SH-SY5Y (cell line): ENCODE measurements at regions not wholly inside any gene's neighbourhood (a gene's known extent, or its start where the extent isn't known, plus 50 kb on each side); places are given as distances from the start of the nearest gene placed in this dataset.
A peak's percentile ranks its signal among the peaks of the same experiment; 100 is the strongest.

Experiments used
- GATA2 ChIP-seq: IDR thresholded peaks from 2 replicates; pipeline ENCODE4 v1.6.1; 2011; ENCODE audit warnings: mild to moderate bottlenecking, low read depth, low read length
- GATA3 ChIP-seq: IDR thresholded peaks from 2 replicates; pipeline ENCODE4 v1.6.1; 2011; ENCODE audit warnings: low read depth, mild to moderate bottlenecking, low read length, moderate library complexity

- peak; percentile 26; the same call in 1 of the 2 replicates for TF ChIP-seq GATA3
- TF ChIP-seq GATA2 = no peak
Observed at GRCh38 chr9:96088510-96088909, 213.0 kb downstream of the ERCC6L2 start.

- TF ChIP-seq GATA3 (0 out of 2 replicates have a peak, but pooled peaks have one; percentile 14), GATA2 (peak; percentile 74)
Observed at GRCh38 chr9:96087669-96088299, 212.3 kb downstream of the ERCC6L2 start.

DNA sequence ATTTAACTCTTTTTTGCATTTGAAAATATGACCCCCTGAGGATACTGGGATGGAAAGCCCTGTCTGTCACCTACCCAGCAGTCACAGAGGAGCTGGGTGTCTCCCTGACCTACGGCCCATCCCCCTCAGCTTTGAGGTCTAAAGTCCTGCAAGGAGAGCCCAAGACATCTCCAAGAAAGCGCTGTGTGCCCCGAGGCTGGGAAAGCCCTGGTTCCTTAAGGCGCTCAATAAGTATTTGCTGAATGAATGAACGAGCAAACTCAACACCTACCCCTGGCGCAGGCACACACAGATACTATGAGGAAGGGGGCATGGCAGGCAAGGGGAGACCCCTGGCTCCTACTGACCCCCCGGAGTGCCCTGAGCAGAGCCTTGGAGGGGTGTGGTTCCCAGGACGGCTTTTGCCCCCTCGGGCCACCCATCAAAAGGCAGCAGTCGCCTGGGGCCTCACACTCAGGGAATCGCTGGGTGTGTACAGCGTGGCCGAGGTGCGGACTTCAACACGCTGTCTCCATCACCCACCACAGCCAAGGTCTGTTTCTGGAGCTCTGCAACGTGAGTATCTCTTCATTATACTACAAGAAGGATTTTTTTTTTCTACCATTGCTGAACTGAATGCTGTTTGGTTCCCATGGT, 211.6 kb downstream of the ERCC6L2 start:
- TF ChIP-seq GATA2 (no peak), GATA3 (no peak)

DNA sequence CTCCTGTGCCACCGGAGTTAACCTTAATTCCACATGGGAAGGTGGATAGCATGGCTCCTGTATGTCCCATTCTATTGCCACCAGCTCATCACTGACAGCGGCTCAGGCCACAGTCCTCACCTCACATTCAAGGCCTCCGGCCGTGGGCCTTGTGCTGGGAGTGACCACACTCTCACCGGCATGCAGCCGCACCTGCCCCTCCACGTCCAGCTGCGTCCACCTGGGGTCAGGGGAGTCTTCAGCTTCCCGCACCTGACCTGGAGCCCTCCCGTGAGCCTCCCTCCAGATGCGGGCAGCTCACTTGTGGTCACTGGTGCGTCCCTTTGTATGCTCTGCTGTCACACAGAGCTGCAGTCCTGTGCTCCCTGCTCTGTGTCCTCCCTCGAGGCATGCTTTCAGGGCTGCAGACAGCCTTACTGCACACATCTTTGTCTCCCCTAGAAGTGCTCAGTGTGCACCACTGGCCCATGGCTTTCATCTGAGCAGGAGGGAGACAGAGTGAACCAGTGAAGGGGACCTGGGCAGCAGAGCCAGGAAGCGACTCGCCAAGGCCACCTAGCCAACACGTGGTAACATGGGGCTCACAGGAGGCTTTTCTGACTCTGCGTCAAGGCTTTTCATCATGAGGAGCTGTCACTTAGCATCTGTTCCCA, 210.1 kb downstream of the ERCC6L2 start:
- TF ChIP-seq GATA3 (no peak), GATA2 (no peak)

DNA sequence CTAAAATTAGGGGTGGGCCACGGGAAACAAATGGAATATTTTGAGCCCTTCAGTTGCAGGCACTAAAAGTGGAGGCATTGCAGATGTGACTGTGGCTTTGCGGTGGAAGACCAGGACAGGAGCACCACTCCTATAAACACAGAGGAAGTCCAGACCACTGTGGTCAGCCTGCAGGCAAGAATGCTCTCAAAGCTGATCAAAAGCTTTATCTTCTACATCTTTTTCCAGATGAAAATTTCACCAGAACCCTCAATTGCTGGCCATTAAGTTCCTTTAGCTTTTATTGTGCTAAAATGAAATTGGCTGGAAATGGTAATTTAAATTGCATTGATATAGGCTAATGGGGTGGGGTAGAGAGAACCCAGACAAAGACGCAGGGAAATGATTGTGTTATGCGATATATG, 208.8 kb downstream of the ERCC6L2 start:
- peak; percentile 99 for TF ChIP-seq GATA2
- TF ChIP-seq GATA3 = peak; percentile 99

DNA sequence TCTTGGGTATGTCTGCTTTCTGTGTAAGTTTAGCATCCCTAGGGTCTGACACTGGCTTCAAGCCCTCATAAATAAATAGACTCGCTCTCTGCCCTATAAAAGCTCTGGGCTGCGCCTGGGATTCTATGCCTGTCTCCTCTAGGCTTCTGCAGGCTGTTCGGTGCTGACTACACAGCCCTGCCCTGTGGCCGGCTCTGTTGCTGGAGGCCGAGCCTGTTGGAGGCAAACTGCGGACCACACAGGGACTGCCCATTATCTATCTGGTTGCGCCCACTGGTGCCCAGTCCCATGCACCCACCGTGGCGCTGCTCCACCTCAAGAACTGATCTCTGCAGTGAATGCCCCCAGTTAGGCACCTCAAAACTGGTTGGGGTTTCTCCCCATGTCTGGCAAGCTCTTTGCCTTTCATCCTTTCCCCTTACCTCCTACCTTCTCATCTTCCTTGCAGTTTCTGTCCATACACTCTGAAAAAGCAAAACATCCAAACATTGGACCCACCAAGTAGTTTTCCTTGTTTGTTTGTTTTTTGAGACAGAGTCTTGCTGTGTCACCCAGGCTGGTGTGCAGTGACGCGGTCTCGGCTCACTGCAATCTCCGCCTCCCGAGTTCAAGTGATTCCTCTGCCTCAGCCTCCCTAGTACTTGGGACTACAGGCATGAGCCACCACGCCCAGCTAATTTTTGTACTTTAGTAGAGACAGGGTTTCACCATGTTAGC, 207.2 kb downstream of the ERCC6L2 start:
- TF ChIP-seq GATA3 (no peak), GATA2 (no peak)

DNA sequence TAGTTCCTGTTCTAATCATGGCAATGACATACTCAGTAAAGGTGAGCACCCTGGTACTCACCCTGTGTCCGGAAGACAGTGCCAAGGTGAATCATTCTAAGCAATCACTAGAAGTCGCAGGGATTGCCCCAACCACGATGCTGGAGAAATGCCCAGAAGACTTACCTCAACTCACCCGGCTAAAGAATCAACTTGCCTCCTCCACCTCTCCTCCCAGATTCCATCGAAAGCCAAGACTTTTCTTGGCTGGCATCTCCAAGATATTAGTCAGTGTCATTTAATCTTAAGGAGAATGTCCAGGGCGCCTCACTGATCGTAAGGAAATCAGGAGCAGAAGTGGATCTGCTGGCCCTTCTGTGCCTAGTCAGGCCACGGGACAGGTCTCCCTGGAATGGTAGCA, 204.9 kb downstream of the ERCC6L2 start:
- TF ChIP-seq GATA3 = no peak
- no peak for TF ChIP-seq GATA2

DNA sequence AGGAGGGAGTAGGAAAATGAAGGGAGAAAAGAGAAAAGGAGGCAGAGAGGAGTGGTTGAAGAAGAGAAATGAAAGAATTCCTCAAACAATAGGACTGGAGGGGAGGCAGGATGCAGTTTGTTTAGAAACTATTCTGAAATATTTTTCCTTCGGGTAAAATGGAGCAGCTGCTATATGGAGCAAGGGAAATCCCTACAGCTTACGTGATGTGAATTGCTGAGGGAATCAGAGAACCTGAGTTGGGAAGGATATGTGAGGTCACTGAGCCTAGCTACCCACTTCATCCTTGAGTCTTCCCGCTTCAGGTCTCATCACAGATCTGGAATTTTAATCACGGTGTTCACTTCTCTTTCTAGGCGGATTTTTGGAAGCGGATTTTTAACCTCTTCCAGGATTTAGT, 204.3 kb downstream of the ERCC6L2 start:
- TF ChIP-seq GATA3 = no peak
- TF ChIP-seq GATA2 = no peak

- 0 out of 2 replicates have a peak, but pooled peaks have one; percentile 13 for TF ChIP-seq GATA2
- TF ChIP-seq GATA3 = no peak
Observed at GRCh38 chr9:96078897-96079490, 203.5 kb downstream of the ERCC6L2 start.

- TF ChIP-seq GATA2 (no peak), GATA3 (no peak)
Observed at GRCh38 chr9:96075757-96076156, 200.3 kb downstream of the ERCC6L2 start.

- TF ChIP-seq GATA2 (no peak), GATA3 (no peak)
Observed at GRCh38 chr9:96075111-96075510, 199.6 kb downstream of the ERCC6L2 start.

DNA sequence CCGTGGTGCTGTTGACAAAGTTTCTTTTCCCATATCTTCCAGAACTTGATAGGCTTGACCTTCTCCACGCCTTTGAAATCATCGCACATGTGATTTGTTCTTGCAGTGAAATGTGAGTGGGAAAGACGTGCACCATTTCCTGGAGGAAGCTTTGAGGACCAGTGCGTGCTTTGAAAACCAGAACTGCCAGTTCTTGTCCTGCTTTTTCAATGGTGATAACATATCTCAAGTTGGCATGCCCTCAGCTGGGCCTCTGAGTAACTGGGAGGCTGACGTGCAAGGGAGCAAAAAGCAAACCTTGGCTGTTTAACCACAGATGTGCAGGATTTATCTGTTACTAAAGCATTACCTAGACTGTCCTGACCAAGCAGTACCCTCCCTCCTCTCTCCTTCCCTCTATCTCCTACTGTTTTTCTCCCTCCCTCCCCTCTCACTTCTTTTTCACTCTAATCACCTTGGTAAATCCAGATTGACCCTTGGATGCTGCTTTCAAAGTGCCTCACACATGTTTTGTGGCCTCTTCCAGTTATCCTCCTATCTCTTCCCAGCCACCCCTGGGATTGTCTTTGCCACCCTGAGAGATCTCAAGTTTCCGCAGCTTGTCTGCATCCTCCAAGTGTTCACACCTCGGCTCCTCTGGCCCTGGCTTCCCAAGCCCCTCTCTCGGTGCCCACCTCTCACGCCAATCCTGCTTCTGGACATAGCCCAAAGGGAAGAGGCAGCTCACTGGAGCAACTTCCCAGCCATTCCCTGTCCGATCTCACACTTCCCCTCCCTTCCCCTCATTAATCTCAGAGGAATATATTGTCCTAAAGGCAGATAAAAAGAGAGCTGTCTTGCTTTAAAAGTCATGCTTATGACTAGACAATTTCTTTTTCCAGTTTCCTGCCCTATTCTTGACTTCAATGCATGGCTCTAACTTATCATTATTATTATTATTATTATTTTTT, 198.3 kb downstream of the ERCC6L2 start:
- no peak for TF ChIP-seq GATA3
- TF ChIP-seq GATA2 = no peak

DNA sequence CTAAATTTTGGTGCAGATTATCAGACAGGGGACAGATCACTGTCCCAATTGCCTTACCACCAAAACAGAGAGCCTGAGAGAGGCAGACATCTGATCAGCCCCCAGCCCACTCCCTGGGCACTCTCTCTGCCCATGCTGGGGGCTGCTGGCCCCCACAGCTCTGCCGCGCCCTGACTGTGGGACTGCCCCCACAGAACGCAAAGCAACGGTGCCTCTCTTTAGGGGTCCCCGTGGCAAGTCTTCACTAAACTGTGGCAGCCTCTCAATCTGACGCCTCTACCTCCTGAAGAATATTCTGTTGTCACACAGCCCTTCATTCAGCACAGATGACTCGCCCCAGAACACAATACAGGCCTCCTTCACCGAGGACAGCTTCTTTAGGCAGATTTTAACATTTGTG, 197.4 kb downstream of the ERCC6L2 start:
- TF ChIP-seq GATA3 (no peak), GATA2 (no peak)
